MM.1S (cell line): ENCODE measurements at regions not wholly inside any gene's neighbourhood (a gene's known extent, or its start where the extent isn't known, plus 50 kb on each side); places are given as distances from the start of the nearest gene placed in this dataset.

Experiments
- EZH2phosphoT487 ChIP-seq: fragments of 300-600 bp; sonication (generic); IDR thresholded peaks from 2 replicates; pipeline ENCODE4 v1.6.1; 2018; ENCODE audit warnings: antibody characterized with exemption, low read length
- TF ChIP-seq, protein P1 (sequence below): fragments of 300-600 bp; sonication (generic); IDR thresholded peaks from 2 replicates; pipeline ENCODE4 v1.5.1; 2016; ENCODE audit warnings: antibody characterized with exemption, low read length, mixed read lengths

DNA sequence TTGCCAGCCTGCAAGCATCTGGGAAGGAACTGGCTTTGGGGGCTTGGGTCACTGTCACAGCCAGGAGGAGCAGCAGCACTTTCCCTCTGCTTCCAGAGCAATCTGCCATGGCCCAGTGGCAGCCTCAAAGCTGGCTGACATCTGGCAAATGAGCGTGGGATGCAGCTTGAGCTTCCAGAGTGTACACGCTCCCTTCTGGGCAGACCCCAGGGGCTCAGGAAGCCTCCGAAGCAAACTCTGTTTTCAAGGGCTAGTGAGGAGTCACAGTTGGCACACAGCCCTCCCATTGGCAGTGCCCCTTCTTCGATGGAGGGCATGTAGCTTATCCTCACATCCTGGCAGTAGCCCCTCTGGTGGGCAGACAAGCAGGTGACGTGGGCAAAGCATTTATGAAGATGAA is 249.6 kb downstream of the ENGASE start:
- TF ChIP-seq, protein P1, sequence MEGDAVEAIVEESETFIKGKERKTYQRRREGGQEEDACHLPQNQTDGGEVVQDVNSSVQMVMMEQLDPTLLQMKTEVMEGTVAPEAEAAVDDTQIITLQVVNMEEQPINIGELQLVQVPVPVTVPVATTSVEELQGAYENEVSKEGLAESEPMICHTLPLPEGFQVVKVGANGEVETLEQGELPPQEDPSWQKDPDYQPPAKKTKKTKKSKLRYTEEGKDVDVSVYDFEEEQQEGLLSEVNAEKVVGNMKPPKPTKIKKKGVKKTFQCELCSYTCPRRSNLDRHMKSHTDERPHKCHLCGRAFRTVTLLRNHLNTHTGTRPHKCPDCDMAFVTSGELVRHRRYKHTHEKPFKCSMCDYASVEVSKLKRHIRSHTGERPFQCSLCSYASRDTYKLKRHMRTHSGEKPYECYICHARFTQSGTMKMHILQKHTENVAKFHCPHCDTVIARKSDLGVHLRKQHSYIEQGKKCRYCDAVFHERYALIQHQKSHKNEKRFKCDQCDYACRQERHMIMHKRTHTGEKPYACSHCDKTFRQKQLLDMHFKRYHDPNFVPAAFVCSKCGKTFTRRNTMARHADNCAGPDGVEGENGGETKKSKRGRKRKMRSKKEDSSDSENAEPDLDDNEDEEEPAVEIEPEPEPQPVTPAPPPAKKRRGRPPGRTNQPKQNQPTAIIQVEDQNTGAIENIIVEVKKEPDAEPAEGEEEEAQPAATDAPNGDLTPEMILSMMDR: no peak
- TF ChIP-seq EZH2phosphoT487: no peak
